ENCODE measurements at regions not wholly inside any gene's neighbourhood (a gene's known extent, or its start where the extent isn't known, plus 50 kb on each side); places are given as distances from the start of the nearest gene placed in this dataset.

DNA sequence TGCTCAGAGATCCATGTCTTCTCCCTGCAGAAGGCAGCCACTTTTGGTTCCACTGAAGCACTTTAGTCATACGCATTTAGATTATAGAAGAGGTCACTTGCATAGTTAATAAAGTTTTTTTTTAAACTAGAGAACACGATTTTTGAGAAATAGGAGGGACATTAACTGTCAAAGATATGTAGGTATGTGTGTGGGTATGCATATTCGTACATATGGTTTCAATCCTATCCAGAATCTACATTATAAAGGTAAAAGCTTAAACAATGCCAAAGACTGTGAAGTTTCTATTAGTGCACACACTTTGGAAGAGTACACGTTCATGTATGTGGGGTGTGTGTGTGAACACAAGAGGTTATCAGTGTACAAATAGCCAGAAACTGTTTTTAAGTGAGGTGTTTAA, 103.2 kb downstream of the BTBD3 start:
- DNase-seq (ENCODE audit: low spot score) (no peak), ATAC-seq (no peak)

DNA sequence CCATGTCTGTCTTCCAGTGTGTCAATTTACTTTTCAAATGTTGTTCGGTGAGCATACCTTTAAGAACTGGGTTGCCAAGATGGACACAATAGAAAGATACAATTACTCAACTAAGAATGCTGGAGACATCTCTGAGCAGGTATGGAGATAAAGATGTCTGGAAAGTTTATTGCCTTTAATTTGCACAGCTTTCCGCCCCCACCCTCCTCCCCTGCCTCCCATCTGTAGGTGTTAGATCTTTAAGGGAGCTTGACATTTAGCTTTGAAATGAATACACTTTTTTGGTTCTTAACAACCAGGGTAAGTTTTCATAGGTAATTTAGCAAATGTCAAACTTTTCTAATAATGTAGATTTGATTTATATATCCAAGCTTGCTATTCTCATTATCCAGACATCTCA, 104.4 kb downstream of the BTBD3 start:
- ATAC-seq = no peak

DNA sequence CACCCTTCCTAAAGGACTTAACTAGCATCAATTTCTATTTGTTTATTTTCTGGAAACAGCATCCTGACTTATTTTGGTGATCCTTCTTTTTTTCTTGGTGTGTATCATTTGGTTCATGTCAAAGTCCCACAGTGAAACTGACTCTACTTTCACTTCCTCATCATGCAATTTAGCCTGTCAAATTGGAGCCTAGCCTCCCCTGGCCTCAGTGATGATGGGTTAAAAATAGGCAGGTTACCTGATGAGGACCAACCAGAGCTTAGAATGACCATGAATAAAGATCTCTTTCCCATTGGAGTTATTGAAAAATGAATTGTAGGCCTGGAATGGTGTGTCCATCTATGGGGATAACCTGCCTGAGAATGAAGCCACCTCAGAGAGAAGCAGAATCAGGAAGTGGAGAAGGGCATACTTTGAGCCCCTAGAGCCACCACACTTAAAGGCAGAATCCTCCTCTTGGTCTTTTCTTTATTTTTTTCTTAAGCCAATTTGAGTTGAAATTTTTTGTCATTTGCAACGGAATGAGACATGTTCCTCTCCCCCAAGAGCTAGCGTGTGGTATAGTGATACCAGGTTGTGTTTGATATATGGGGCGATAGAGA, 105.6 kb downstream of the BTBD3 start:
- DNase-seq (ENCODE audit: low spot score) = no peak
- ATAC-seq = no peak

More for the DNA sequence above, 104.4 kb downstream of the BTBD3 start:
- DNase-seq (ENCODE audit: low spot score) = no peak

DNA sequence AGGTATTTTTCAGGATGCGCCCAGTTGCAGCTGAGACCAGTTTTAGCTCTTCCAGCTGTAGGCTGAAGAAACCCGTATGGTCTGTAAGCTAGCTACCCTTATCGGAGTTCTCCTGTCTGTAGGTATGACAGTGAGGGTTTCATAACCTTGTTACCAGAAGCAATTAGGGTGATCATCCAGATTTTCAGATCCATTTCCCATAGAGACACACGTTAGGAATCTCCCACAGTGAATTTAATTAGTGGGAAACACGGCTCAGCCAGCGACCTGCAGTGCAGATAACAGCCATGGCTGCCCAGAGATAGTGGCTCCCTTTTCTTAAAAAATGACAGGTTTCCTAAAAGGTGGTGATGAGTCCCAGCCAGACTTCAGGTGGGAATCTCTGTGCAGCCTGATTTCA, 111.1 kb downstream of the BTBD3 start:
- ATAC-seq (no peak), DNase-seq (ENCODE audit: low spot score) (no peak)

DNA sequence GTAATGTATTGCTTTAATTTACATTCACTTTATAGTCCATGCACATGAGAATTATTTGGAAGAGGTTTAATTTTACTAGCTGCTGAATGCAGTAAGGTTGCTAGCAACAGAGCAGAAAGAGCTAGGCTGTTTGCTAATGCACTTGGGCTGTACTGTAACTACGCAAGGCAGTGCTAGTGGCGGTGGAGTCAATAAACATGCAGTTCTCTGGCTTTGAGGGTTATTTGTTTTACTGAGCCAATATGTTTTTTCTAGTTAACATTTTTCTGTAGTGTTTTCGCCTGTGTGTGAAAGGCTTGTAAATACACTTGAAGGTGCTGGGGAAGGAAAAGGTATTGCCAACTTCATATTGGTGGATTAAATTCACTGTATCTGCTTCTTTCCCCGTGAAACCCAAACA, 112.8 kb downstream of the BTBD3 start:
- ATAC-seq = no peak
- DNase-seq (ENCODE audit: low spot score) = no peak

DNA sequence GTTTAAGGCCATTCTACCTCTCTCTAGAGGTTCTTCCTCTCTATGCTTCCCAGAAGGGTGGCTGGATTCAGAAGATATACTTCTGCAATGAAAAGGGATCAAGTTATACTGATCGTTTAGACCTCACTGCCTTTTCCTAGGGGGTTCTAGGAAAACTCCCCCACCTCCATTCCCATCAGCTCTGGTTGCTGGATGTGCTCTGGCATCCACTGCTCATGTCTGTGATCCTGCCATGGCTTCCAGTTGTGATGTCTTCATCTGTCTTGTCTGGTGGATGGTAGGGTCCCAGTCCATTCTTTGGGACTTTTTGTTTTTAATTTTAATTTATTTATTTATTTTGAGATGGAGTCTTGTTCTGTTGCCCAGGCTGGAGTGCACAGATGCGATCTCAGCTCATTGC, 118.4 kb downstream of the BTBD3 start:
- DNase-seq (ENCODE audit: low spot score) = no peak
- ATAC-seq = no peak

DNA sequence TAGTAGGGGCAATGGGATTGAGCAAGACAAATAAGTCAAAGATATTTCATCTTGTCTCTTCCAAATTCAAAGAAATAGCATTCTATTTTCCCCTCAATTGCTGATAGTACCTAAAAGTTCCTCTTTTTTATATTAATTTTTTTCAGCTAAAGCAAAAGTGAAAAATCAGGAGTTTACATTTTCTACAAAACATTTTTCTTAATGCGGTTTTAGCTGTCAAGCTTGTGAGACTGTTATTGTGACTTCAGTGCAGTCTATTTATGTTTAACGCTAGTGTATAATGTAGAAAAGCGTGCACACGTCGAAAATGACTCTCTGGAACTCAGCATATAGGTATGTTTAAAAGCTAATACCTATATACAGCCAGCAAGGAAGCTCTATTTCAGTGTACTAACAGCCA, 119.8 kb downstream of the BTBD3 start:
- ATAC-seq (no peak), DNase-seq (ENCODE audit: low spot score) (no peak)

DNA sequence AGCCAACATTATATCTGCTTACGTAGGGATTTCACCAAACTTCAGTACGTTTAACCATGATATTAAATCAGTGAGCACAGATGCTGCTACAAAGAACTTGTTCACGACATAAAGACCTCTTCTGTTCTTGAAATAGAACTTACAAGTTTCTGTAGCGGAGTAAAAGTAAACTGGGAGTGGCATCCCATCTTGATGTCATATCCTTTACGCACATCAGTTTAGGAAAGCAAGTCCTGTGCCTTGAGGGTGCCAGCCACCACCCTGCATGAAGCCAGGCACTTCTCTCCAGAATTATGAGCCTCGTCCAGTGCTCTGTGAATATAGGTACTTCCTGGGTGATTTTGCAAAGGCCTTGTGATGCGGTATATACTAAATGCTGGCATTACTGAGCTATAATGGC, 122.6 kb downstream of the BTBD3 start:
- ATAC-seq = no peak
- DNase-seq (ENCODE audit: low spot score) = no peak

DNA sequence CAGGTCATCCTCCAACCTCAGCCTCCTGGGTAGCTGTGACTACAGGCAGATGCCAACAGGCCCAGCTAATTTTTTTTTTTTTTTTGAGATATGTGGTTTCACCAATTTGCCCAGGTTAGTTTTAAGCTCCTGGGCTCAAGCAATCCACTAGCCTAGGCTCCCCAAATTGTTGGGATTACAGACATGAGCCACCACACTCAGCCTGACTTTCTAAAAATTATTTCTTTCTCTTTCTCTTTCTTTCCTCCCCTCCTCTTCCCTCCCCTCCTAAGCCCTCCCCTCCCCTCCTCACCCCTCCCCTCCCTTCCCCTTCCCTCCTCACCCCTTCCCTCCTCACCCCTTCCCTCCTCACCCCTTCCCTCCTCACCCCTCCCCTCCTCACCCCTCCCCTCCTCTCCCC, 127.3 kb downstream of the BTBD3 start:
- DNase-seq (ENCODE audit: low spot score) = no peak
- no peak for ATAC-seq

DNA sequence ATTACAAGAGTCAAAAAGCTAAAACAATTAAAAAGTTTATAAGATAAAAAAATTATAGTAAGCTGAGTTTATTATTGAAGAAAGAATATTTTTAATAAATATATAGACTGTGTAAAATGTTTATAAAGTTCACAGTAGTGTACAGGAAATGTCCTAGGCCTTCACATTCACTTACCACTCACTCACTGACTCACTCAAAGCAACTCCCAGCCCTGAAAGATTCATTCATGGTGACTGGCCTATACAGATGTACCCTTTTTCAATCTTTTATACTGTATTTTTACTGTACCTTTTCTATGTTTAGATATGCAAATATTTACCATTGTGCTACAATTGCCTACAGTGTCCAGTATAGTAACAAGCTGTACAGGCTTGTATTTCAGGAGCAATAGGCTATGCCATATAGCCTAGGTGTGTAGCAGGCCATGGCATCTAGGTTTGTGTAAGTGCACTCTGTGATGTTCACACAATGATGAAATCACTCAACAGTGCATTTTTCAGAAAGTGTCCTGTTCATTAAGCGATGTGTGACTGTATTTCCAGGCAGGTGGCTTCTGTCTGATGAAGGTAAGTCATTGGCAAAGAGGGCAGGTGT, 130.2 kb downstream of the BTBD3 start:
- ATAC-seq = no peak
- DNase-seq (ENCODE audit: low spot score) = no peak

DNA sequence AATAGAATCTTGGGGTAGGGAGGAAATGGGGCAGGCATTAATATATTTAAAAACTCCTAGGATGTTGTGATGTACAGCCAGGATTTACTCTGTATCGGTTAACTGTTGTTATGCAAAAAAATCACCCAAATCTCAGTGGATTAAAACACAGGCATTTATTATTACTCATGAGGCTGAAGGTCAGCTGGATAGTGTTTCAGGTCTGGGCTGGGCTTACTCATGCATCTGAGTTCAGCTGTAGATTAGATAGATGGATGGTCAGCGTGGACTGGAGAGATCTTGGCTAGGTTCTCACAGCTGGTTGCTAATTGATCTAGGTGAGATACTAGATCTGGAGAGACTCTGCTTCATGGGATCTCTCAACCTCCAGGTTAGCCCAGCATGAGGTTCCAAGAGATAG, 131.4 kb downstream of the BTBD3 start:
- DNase-seq (ENCODE audit: low spot score) = no peak
- ATAC-seq = no peak

DNA sequence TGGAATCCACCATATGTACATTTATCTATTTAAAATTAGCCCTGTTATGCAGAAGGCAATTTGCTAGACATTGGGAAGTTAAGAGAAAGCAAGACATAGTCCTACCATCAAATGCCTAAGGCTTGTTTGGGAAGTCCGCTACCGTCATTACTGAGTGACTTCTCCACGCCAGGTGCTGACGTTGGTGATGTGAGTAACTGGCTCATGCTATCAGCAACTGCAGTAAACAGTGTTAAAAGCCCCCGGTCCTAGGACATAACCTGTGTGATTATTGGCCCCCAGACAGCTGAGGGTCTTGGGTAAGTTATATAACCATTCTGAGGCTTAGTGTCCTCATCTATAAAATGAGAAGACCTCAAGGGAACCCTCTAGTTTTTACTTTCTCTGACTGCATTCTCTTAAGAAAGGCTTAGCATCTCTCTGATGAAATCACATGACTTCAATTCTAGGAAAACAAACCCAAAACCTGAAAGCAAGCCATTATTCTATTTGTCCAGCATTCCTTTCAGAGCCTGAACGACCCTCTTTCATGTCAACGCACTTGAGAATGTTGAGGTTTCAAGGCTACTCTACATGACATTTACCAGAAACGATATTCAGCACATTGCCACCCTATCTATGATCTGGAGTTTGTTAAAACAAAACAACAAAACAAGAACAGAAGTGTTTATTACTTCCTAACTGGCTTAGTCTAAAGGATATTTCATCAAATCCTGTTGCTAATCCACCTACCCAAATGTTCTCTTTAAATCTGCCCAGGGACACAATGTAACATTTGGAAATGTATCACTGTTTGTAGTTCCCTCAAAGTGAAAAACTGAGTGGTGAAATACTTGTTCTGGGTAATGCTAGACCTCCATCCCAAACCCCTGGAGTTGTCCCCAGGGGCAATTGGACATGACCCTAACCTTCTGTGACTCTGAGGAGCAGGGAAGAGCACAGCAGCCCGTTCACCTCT, 133.8 kb downstream of the BTBD3 start:
- ATAC-seq = no peak
- no peak for DNase-seq (ENCODE audit: low spot score)

DNA sequence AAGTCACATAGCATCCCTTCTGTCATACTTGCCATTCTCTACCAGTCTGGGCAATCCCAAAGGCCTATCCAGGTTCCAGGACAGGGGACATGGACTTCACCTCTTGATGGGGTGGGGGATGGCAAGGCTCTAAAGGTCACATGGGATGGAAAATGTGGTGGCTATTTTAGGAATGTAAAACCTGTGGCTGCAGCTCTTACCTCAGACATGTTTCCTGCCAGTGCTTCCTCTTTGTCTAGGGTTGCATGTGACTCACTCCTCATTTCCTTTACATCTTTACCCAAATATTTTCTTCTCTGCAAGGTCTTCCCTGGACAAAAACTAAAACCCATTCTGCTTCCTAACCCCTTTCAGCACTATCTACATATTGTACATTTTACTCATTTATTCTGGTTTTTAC, 135.7 kb downstream of the BTBD3 start:
- DNase-seq (ENCODE audit: low spot score) (no peak), ATAC-seq (no peak)

DNA sequence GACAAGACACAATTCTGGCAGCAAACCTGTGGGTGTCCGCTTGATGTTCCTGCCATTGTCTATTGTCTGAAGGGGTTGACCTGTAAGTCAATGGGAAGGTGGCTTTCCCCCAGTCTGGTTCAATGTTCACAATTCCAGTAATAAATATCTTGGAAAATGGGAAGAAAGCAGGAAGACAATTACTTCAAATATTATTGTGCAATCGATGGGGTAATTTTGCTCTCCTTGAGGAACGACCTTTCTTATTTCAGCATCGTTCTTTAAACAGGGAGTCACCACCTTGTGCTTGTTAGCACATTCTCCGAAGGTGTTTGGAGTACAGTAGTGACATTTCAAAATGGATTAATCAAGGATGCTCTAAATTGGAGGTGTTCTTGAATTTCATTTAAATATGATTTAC, 136.9 kb downstream of the BTBD3 start:
- ATAC-seq = no peak
- DNase-seq (ENCODE audit: low spot score) = no peak

DNA sequence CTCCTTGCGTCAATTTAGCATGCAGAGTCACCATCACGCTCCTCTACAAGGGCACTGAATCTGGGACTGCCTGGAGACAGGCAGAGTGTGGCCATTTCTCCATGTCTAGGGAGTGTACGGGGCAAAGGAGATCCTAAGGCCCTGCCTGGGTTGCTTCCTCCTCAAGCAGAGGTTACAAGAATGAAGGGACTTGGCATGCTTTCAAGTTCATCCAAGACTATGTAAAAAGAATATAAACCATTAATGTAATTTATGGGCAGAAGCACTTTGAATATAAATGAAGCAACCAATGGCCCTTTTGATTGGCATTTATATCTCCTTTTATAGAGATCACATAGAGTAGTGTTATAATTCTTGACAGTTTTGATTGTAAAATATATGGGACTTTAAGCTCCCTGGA, 137.5 kb downstream of the BTBD3 start:
- no peak for ATAC-seq
- DNase-seq (ENCODE audit: low spot score) = no peak

DNA sequence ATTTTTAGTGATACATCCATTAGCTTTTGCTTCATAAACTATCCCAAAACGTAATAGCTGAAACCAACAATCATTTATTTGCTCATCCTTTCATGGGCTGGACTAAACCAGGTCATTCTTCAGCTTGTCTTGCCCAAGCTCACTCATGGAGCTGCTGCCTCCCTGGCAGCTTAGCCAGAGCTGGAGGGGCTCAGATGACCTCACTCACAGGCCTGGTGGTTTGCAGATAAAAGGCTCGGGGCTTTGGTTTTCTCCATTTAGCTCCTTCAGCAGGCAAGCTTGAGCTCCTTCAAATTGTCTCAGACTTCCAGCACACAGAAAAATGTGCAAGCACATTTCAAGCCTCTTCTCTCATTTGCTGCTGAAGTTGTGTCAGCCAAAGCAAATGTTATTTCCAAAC, 139.1 kb downstream of the BTBD3 start:
- DNase-seq (ENCODE audit: low spot score) (no peak), ATAC-seq (no peak)

DNA sequence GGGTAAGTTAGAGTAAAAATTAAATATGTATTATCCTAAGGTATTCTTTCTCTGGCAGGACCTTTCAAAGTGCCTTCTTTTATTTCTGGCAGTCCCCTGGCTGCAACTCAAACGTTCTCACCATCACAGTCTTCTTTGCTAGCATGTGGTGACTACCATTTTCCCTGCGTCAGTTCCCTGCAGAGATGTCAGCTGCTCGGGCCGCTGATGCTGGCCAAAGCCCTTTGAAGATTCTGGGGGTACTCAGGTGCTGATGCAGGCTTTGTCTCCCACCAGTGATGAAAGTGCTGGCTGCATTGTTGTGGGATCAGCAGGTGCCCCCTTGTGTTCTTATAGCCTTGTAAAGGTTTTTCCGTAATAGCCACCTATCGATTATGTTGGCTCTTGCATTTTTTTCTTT, 140.1 kb downstream of the BTBD3 start:
- no peak for DNase-seq (ENCODE audit: low spot score)
- no peak for ATAC-seq

DNA sequence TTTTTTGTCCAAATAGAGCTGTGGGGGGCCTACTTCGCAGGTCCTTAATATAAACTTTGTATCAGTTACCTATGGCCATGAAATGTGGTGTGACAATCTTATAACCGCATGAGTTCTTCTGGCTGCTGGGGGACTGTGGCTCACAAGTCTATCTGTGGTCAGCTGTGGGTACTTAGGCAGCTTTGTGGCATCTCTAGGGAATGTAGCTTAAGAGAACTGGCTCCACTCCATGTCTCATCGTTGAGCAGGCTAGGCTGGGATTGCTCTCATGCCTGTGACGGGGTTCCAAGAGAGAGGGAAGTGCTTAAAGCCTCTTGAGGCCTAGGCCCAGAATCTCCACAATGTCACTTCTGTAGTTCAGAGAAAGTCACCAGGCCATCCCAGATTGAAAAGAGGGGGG, 140.5 kb downstream of the BTBD3 start:
- DNase-seq (ENCODE audit: low spot score) (no peak), ATAC-seq (no peak)

DNA sequence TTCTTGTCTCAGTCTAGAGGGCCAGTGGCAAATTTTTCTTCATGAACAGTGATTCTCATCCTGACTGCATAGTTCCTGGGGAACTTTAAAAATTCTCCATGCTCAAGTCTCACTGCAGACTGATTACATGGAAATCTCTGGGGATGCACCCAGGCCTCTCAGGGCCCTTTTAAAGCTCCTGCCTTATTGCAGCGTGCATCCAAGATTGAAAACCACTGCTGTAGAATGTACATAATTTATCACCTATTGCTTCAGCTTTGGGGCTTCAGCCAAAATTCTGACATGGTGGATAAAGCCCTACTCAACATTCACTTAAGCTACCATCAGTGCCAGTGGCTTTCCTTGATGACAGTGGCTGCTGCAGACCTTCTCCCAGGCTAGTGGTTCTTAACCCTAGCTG, 143.8 kb downstream of the BTBD3 start:
- ATAC-seq = no peak
- DNase-seq (ENCODE audit: low spot score) = no peak

DNA sequence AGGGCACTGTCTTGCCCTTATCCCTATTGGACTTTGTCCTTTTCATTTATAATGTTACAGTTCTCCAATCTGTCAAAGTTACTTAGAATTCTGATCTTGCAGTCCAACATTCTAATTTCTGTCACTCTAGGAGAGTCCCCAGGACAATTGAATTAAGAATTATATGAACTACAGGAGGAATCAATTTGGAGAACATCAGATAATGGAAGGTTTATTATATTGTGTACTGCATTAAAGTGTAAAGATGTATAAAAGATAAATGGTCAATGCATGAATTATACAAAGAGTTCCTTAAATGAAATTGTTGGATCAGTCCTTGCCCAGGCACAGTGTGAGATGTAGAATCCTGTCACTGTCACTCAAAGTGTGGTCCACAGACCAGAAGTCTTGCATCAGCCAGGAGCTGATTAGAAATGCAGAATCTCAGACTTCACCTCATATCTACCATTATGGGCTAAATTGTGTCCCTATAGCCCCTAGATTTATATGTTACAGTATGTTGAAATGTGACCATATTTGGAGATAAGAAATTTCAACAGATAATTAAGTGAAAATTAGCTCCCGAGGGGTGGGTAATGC, 145.5 kb downstream of the BTBD3 start:
- no peak for ATAC-seq
- DNase-seq (ENCODE audit: low spot score) = no peak

DNA sequence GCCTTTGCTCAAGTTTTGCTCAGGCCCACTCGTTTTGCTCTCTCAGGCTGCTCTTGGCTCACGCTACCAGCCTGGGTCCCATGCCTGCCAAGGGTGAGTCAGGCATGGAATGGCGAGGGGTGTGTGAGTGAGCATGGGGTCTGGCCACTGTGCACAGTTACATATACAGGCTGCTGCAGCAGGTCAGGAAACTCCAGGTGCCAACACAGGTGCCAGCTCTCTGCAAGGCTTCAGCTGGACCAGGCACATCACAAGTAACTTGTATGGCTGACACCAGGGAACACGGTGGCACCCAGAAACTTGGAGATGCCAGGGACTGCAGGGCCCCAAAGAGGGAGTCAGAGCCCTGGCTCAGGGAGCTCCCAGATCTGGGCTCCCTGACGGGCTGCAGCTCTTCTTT, 146.8 kb downstream of the BTBD3 start:
- no peak for DNase-seq (ENCODE audit: low spot score)
- no peak for ATAC-seq

DNA sequence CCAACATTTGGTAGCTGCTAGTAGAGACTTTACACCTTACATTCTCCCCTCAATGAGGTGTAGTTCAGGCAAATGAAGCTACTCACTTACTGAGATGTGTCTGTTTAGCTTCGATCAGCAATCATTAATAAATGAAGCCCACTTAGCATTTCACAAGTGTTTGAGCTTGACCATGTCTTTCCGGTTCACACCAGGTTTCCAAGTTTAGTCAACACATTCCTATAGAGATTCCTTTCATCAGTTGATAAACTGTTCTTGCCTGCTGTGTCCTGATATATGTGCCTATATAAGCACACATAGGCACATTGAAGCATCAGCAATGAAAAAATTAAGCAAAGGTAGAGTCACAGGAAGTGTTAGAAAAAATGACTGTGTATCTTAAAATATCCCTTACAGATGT, 150.0 kb downstream of the BTBD3 start:
- ATAC-seq (no peak), DNase-seq (ENCODE audit: low spot score) (no peak)
